Endothelial cell of umbilical vein (primary cell): ENCODE measurements at regions not wholly inside any gene's neighbourhood (a gene's known extent, or its start where the extent isn't known, plus 50 kb on each side); places are given as distances from the start of the nearest gene placed in this dataset.

ENCODE experiments used
- BruUV-seq: library from RNA; stranded (reverse); fragments of 400-500 nt; replicated peaks from 2 replicates; lab custom pipeline; 2021; lab: Mats Ljungman, UMichigan
- CTCF ChIA-PET: fragments of 300-600, 350-600 bp; sonication (Branson Sonifier 250); formaldehyde crosslinking; loops from one replicate; lab custom pipeline; 2021; ENCODE audit warnings: antibody characterized with exemption, inconsistent platforms; lab: Charles Lee
- POLR2A ChIA-PET: fragments of 300-600, 350-600 bp; sonication (Branson Sonifier 250); formaldehyde crosslinking; loops from one replicate; lab custom pipeline; 2021; ENCODE audit warnings: antibody characterized with exemption, inconsistent platforms; lab: Charles Lee
- DNase-seq: peaks from one replicate; pipeline ENCODE4 v3.0.0-alpha.2; 2011; ENCODE audit warnings: low read depth, low spot score
- FAIRE-seq: peaks from 2 replicates; lab custom pipeline; 2011; peaks lifted over from hg19 to GRCh38; lab: Jason Lieb, UNC
- H2AFZ ChIP-seq: 2 replicates; pipeline ENCODE4 v1.6.0; 2012; ENCODE audit warnings: low read depth, low read length, control low read depth, inconsistent platforms
- H3K27ac ChIP-seq: 2 replicates; pipeline ENCODE4 v1.5.1; 2011; ENCODE audit warnings: low read depth, mild to moderate bottlenecking, control low read depth, low read length, moderate library complexity; ENCODE audit not compliant: insufficient read depth
- H3K27me3 ChIP-seq, 2 experiments: 2 replicates each; pipeline versions ENCODE4 v1.6.0 to v1.6.1; 2011; ENCODE audit warnings: low read length in 2 of 2, mixed read lengths in 1 of 2; ENCODE audit not compliant: control insufficient read depth in 2 of 2, insufficient read depth in 2 of 2
- H3K36me3 ChIP-seq, 2 experiments: 2 replicates in 1 of 2; 3 replicates in 1 of 2; pipeline ENCODE4 v1.5.1; 2011; ENCODE audit warnings: low read length in 2 of 2, mild to moderate bottlenecking in 1 of 2, moderate library complexity in 1 of 2; ENCODE audit not compliant: control insufficient read depth in 2 of 2, insufficient read depth in 2 of 2; ENCODE audit errors: extremely low read depth in 1 of 2
- H3K4me1 ChIP-seq: 3 replicates; pipeline ENCODE4 v1.5.1; 2011; ENCODE audit warnings: mild to moderate bottlenecking, low read length; ENCODE audit not compliant: control insufficient read depth, insufficient read depth; ENCODE audit errors: extremely low read depth
- H3K4me2 ChIP-seq: 2 replicates; pipeline ENCODE4 v1.6.1; 2011; ENCODE audit warnings: low read length, control low read depth, mixed read lengths; ENCODE audit not compliant: insufficient read depth
- H3K4me3 ChIP-seq, 3 experiments: fragments of 200-600 bp in 1 of 3; sonication (generic), shearing (Covaris generic) in 1 of 3; replicated peaks in 1 of 3; 2 replicates each; pipeline ENCODE4 v1.5.1; 2011 to 2016; ENCODE audit warnings: control low read depth in 3 of 3, low read length in 3 of 3, mild to moderate bottlenecking in 2 of 3, inconsistent platforms in 1 of 3, low read depth in 1 of 3, moderate library complexity in 1 of 3; ENCODE audit not compliant: insufficient read depth in 1 of 3
- H3K79me2 ChIP-seq: 2 replicates; pipeline ENCODE4 v1.6.0; 2012; ENCODE audit warnings: low read length, inconsistent platforms; ENCODE audit not compliant: control insufficient read depth, insufficient read depth
- H3K9ac ChIP-seq: replicated peaks from 2 replicates; pipeline ENCODE3; 2011; ENCODE audit warnings: low read length, control low read depth; ENCODE audit not compliant: insufficient read depth; ENCODE audit errors: extremely low read depth
- H3K9me1 ChIP-seq: replicated peaks from 3 replicates; pipeline ENCODE4 v1.6.0; 2011; ENCODE audit warnings: mild to moderate bottlenecking, low read length; ENCODE audit not compliant: control insufficient read depth, insufficient read depth; ENCODE audit errors: extremely low read depth
- H3K9me3 ChIP-seq: replicated peaks from 2 replicates; pipeline ENCODE4 v1.5.1; 2012; ENCODE audit warnings: low read length, inconsistent platforms; ENCODE audit not compliant: control insufficient read depth, insufficient read depth
- H4K20me1 ChIP-seq: replicated peaks from 2 replicates; pipeline ENCODE3; 2011; ENCODE audit warnings: mild to moderate bottlenecking, low read length; ENCODE audit not compliant: control insufficient read depth, insufficient read depth; ENCODE audit errors: extremely low read depth
- CTCF ChIP-seq, 2 donors: IDR thresholded peaks; 1 replicate in 1 of 2; 2 replicates in 1 of 2; pipeline ENCODE4 v1.5.1; 2011; ENCODE audit warnings: low read length in 2 of 2, mild to moderate bottlenecking in 2 of 2, moderate library complexity in 2 of 2, control low read depth in 1 of 2, inconsistent platforms in 1 of 2, low read depth in 1 of 2; ENCODE audit not compliant: insufficient read depth in 1 of 2; ENCODE audit errors: extremely low read depth in 1 of 2
- EZH2 ChIP-seq: IDR thresholded peaks from 2 replicates; pipeline ENCODE4 v1.6.1; 2012; ENCODE audit warnings: borderline replicate concordance, low read depth, mild to moderate bottlenecking, moderate library complexity, low read length, inconsistent platforms; ENCODE audit not compliant: severe bottlenecking
- FOS ChIP-seq: IDR thresholded peaks from 2 replicates; pipeline ENCODE4 v1.6.1; 2011; ENCODE audit warnings: mild to moderate bottlenecking, low read length, moderate library complexity, borderline replicate concordance; ENCODE audit not compliant: insufficient read depth
- GATA2 ChIP-seq: IDR thresholded peaks from 2 replicates; pipeline ENCODE4 v1.7.0; 2011; ENCODE audit warnings: low read depth, mild to moderate bottlenecking, moderate library complexity, mixed read lengths, low read length; ENCODE audit not compliant: insufficient read length, insufficient read depth
- JUN ChIP-seq: IDR thresholded peaks from 2 replicates; pipeline ENCODE4 v1.6.1; 2011; ENCODE audit warnings: borderline replicate concordance, low read depth; ENCODE audit not compliant: insufficient read length, insufficient read depth
- MAX ChIP-seq: IDR thresholded peaks from 2 replicates; pipeline ENCODE4 v1.6.1; 2011; ENCODE audit not compliant: insufficient read depth, insufficient read length
- MYC ChIP-seq: IDR thresholded peaks from one replicate; pipeline ENCODE4 v1.6.1; 2011; ENCODE audit warnings: mild to moderate bottlenecking, low read depth, low read length
- POLR2A ChIP-seq: IDR thresholded peaks from 2 replicates; pipeline ENCODE4 v1.6.1; 2012; ENCODE audit warnings: low read depth, mild to moderate bottlenecking, control low read depth, low read length
- POLR2AphosphoS5 ChIP-seq: IDR thresholded peaks from 2 replicates; pipeline ENCODE4 v1.6.1; 2012; ENCODE audit warnings: low read depth, mild to moderate bottlenecking, control low read depth, low read length, moderate library complexity; ENCODE audit not compliant: insufficient read depth
- dilution Hi-C: fragments of 300-500 bp; cut with MboI; formaldehyde crosslinking; loops from one replicate; pipeline ENCODE4 v1.15.0; 2019; ENCODE audit warnings: low sequenced_read_pairs; ENCODE audit not compliant: extremely low pct_ligation_motif_present
- intact Hi-C: fragments of 100-400 bp; cut with micrococcal nuclease; formaldehyde crosslinking; loops from one replicate; pipeline ENCODE4 v1.10.0; 2022

- no peak for TF ChIP-seq POLR2AphosphoS5
- TF ChIP-seq FOS, result no peak
- no peak for TF ChIP-seq POLR2A
- TF ChIP-seq GATA2, result no peak
- TF ChIP-seq MAX, result no peak
- TF ChIP-seq JUN, result no peak
- no peak for TF ChIP-seq EZH2
- TF ChIP-seq CTCF (IDR thresholded peaks at IDR 0.05; ENCODE audit: extremely low read depth in 1 of 2, insufficient read depth in 1 of 2, low read depth in 1 of 2, low read length in 2 of 2), result no peak
- TF ChIP-seq MYC, result no peak
- Histone ChIP-seq H2AFZ (no peak overlapping the region), H3K9me1 (no peaks in the 10 kb centered on the region), H3K9me3 (no peaks in the 10 kb centered on the region), H4K20me1 (no peaks in the 10 kb centered on the region), H3K27ac (no peak overlapping the region), H3K27me3 (peaks cover 0 to 4% of the 10 kb centered on the region in 2 experiments), H3K79me2 (no peaks in the 10 kb centered on the region), H3K4me2 (no peak overlapping the region), H3K4me3 (no peak overlapping the region), H3K36me3 (no peaks in the 10 kb centered on the region), H3K4me1 (no peaks in the 10 kb centered on the region), H3K9ac (no peak overlapping the region)
- BruUV-seq, result no TSS peak
- intact Hi-C loops (no loop called here), dilution Hi-C loops (no loop called here)
- ChIA-PET CTCF (no interaction called here), POLR2A (no interaction called here)
- DNase-seq (no peak), FAIRE-seq (no peak)
Observed at GRCh38 chr10:2910656-2911055, 156.7 kb upstream of the PFKP start.
